Hematopoietic multipotent progenitor cell treated with erythropoietin and hydrocortisone succinate and interleukin-3 and kit ligand, for 17 days (in vitro differentiated cells): ENCODE measurements at regions not wholly inside any gene's neighbourhood (a gene's known extent, or its start where the extent isn't known, plus 50 kb on each side); places are given as distances from the start of the nearest gene placed in this dataset.
"Not testable (repeated sequence)": the region's sequence is repeated elsewhere in the genome, so short reads cannot be mapped to it uniquely, and the experiment has no call there.

Experiments
- DNase-seq: peaks from one replicate; pipeline ENCODE4 v3.0.0-alpha.2; 2015; ENCODE audit warnings: low spot score

- no peak for DNase-seq
These were observed 927.0 kb downstream of the SLC16A7 start for GRCh38 chr12:60522684-60523400.

GRCh38 chr12:60529261-60529660, 933.4 kb downstream of the SLC16A7 start:
- no peak for DNase-seq

GRCh38 chr12:60529723-60530122, 933.9 kb downstream of the SLC16A7 start:
- DNase-seq: no peak

- no peak for DNase-seq
These were observed 939.5 kb downstream of the SLC16A7 start for GRCh38 chr12:60535363-60535762.

GRCh38 chr12:60539592-60539991, 943.8 kb downstream of the SLC16A7 start:
- no peak for DNase-seq

- no peak for DNase-seq
These were observed 973.1 kb downstream of the SLC16A7 start for GRCh38 chr12:60568914-60569313.

- DNase-seq: no peak
These were observed 981.8 kb downstream of the SLC16A7 start for GRCh38 chr12:60577607-60578006.

GRCh38 chr12:60587664-60588063, 991.8 kb downstream of the SLC16A7 start:
- not testable (repeated sequence) for DNase-seq

GRCh38 chr12:60594035-60594711, 998.3 kb downstream of the SLC16A7 start:
- no peak for DNase-seq

- DNase-seq: no peak
These were observed 1006.8 kb downstream of the SLC16A7 start for GRCh38 chr12:60602601-60603000.

GRCh38 chr12:60603475-60603874, 1007.6 kb downstream of the SLC16A7 start:
- DNase-seq: not testable (repeated sequence)

- DNase-seq: no peak
These were observed 1020.6 kb downstream of the SLC16A7 start for GRCh38 chr12:60616400-60616799.

GRCh38 chr12:60630796-60631195, 1035.0 kb downstream of the SLC16A7 start:
- no peak for DNase-seq

- no peak for DNase-seq
These were observed 1048.2 kb downstream of the SLC16A7 start for GRCh38 chr12:60644076-60644475.

GRCh38 chr12:60666895-60667294, 1071.1 kb downstream of the SLC16A7 start:
- no peak for DNase-seq

GRCh38 chr12:60672949-60673348, 1077.1 kb downstream of the SLC16A7 start:
- DNase-seq: no peak

GRCh38 chr12:60684988-60685655, 1089.3 kb downstream of the SLC16A7 start:
- DNase-seq: no peak

GRCh38 chr12:60689137-60689536, 1093.3 kb downstream of the SLC16A7 start:
- no peak for DNase-seq

GRCh38 chr12:60693019-60693626, 1097.3 kb downstream of the SLC16A7 start:
- DNase-seq: no peak

- DNase-seq: no peak
These were observed 1108.5 kb downstream of the SLC16A7 start for GRCh38 chr12:60704171-60704914.

- DNase-seq: no peak
These were observed 1114.4 kb downstream of the SLC16A7 start for GRCh38 chr12:60710246-60710645.
